Right renal pelvis (tissue), 4 donors: ENCODE measurements at regions not wholly inside any gene's neighbourhood (a gene's known extent, or its start where the extent isn't known, plus 50 kb on each side); places are given as distances from the start of the nearest gene placed in this dataset.

Experiments used
- DNase-seq, 4 donors: peaks; one replicate each; pipeline ENCODE4 v3.0.0-alpha.2; 2013; ENCODE audit warnings: low read depth in 4 of 4, low spot score in 3 of 4, missing footprints in 1 of 4

DNA sequence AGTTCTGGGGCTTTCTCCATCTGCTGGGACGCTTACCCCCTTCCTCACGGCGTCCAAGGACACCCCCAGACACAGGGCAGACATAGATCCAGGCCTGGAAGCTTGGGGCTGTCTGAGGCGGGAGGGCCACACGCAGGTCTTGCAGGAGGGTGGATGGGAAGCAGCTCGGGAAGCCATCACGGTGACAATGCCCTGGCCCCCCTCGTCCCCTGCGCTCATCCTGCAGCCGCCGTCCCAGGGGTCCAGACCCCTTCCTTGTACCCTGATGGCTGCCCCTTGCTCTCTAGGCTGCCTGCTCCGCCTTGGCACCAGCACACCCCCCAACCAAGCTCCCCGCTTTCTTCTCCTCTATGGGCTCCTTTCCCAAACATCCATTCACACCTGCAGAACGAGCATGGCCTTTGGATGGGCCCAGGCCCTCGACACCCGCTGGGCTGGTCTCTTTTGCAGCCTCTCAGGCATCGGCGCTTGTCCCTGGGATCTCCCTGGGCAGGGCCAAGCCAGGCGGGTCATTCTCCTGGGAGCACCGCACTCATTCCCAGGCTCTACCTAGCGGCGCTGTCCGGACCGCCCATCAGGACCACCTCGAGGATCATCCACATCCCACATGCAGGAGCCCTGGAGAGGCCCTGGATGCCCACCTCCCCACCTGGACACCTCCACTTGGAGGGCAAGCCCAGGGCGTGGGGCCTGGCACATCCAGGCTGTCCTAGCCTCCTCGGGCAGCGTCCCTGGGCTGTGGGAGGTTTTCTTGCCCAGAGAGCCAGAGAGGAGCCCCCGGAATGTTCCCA, 274.9 kb downstream of the NDUFA10 start:
- no peak for DNase-seq

DNA sequence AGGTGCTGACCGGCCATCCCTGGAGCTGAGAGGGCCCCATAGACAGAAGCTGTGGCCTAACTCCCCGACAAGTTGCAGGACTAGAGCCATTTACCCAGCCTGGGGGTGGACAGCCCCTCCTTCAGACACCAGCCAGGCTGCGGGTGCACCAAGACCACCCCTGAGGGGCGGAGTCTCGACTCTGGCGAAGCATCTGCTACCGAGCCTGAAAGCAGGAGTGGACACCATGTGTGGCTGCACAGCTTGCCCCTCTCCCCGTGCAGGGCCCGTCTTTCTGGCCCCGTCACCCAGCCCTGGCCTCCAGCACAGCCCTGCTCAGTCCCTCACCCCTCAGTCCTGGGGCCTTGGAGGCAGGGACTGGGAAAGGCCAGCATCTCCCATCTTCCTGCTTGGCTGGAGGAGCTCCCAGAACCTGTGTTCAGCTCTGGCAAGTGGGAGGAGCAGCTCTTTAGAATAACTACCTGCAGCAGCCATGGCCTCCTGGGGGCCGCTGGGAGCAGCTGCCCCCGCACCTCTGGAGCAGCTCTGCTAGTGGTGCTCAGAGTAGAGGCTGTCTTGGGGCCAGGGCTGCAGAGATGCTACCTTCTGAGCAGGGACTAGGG, 275.8 kb downstream of the NDUFA10 start:
- DNase-seq: no peak

DNA sequence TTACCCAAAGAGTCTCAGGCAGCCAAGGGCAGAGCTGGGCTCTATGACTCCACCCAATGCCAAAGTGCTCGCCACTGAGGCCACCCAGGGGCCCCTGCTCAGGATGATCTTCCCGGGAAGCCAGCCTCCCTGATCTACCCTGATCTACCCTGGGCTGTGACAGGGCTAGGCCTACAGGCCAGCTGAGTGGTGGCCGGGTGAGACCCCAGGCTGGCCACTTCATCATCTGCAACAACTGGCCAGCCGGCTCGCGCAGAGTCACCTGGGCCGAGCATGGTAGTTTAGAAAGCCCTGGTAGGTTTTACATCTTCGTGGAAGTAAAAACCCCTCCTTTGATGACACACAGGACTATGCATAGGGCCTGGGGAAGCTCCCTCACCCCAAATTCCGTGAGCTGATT, 276.3 kb downstream of the NDUFA10 start:
- no peak for DNase-seq

DNA sequence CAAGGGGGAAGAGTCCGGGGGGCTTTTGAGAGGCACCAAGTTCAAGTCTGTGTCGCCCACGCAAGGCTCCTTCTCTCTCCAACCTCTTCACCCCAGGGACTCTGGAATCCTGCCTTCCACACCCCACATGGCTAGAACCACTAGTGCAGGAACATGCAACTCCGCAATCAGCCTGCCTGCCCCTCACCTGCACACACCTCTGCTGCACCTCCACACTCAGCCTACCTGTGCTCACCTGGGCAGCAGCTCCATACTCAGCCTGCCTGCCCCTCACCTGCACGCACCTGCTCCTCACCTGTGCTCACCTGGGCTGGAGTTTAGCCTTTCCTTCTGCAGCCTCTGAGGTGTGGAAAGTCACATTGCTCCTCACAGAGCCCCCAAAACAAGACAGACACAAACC, 277.4 kb downstream of the NDUFA10 start:
- no peak for DNase-seq

DNA sequence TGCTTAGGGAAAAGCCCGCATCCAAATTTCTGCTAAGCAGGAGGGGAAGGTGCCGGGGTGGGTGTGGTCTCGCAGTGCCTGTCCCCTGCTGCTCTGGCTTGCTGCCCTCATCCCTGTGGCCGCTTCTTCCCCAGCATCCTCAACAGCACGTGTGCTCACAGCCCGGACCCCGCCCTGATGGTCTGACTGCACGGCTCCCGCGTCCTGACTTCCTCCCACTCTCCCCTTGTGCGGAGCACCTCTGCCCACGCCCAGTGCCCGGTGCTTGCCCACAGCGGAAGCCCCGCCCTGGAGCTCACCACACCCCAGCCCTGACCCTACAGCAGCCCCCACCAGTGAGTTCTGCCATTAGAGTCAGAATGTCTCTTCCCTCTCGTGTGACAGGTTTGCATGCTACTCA, 277.9 kb downstream of the NDUFA10 start:
- no peak for DNase-seq

DNA sequence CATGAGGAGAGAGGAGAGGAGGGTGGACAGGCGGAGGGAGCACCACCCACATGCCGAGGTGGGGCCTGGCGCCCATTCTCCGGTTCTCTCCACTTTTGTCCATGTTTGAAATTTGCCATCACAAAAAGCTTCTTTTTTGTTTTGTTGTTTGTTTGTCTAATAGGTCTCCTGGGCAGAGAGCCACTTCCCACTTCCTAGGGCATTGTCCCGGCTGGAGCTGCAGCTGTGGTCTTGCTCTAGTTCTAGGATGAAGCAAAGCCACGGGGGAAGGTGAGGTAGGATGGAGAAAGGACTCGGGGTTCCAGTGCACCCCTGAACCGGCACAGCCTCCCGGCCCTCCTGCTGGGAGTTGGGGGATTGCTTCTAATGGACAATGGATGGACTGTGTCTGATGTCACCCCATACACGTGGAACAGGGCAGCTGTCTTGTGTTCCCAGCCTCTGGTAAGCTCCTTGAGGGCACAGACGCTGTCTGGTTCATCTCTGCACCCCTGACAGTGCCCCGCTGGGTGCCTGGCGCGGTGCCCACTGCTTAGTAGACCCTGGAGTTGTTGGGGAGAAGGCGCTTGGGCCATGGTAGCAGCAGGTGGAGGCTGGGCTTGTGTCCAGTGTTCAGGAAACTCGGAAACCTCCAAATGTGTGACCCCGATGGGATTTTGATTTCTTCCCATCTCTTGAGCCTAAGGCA, 278.4 kb downstream of the NDUFA10 start:
- no peak for DNase-seq

DNA sequence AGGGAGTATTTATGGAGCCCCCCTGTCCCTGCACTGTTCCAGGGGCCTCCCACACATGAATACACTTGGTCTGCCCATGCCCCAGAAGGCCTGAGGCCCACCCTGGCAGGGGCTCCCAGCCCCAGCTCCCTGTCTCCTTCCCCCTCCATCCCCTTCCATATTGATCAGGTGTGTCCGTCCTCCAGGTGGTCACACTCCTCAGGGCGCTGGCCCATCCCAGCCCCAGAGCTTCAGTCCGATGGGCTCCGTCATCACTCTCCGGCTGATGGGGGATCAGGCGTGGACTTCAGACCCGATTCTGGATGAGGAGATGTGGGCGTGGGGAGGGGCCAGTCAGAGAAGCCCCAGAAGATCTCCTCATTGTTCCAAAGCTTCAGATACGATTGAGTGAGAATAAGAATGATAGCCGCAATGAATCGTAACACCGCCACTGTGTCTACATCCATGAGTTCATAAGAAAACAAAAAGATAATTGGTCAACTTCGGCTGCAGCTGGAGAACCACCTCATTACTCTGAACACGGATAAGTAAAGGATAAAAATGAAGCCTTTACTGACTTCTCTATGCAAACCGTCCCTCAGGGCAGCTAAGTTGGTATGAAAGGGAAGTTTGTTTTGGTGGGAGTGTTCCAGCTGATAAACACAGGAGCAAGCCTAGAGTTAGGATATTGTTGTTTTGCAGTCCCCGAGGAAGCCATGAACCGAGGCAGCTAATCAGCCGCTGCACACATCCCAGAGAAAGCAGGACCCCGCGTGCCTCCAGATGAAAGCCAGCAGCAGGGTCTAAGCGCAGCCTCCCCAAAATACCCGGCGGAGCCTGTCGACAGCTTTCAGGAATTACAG, 279.5 kb downstream of the NDUFA10 start:
- no peak for DNase-seq

DNA sequence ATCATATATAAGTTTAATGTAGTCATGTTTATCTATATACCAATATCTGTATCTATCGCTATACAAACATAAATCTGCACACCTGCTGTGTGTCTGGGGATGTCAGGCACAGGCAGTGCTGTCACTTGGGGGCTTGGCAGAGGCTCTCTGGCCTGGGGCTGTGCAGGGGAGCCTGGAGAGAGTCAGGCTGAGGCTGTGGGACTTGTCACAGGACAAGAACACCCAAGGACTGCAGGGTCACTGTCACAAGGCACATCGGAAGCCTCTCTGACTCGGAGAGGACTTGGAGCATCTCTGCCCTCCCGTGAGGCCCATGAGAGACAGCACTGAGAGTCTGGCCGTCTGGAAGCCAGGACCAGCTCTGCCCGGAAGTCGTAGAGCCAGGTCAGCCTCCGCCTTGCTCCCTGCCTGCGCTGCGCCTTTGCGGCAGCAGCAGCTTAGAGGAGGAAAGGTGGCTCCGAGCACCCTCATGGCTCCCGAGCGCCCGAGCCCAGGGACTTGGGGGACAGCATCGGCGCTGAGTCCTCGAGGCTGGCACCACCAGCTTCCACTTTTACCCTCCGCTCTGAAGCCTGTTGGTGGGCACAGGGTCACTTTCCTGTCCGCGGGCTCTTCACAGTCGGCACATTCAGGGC, 280.3 kb downstream of the NDUFA10 start:
- no peak for DNase-seq

DNA sequence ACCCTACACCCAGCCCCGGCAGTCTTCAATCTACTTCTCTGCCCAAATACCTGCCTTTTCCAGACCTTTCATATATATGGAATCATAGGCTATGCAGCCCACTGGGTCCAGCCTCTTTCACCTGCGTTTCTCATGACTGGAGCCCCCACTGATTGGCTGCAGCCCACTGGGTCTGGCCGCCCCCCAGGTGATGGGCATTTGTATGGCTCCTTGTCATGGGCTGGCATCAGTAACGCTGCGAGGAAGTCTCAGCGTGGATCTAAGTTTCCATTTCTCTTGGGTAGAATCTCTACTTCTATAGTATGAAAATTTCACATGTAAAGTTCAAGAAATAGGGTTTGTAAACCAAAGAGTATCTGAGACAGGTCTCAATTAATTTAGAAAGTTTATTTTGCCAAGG, 281.9 kb downstream of the NDUFA10 start:
- no peak for DNase-seq

DNA sequence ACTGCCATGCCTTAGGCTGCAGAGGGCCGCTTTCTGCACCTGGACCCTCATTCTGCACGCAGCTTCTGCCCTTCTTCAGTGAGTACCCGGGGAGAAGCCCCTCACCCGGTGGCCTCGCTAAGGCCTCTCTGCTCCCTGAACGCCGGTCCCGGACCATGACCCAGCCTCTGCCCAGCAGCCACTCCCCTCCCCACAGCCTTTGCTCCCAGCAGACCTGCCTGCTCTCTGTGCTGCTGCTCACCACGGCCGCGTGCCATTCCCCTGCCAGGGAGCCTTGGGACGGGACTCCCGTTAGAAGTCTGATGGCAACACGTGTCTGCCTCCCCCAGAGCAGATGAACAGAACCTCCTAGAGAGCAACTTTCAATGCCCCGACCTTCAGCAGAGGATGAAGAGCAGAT, 282.8 kb downstream of the NDUFA10 start:
- no peak for DNase-seq

DNA sequence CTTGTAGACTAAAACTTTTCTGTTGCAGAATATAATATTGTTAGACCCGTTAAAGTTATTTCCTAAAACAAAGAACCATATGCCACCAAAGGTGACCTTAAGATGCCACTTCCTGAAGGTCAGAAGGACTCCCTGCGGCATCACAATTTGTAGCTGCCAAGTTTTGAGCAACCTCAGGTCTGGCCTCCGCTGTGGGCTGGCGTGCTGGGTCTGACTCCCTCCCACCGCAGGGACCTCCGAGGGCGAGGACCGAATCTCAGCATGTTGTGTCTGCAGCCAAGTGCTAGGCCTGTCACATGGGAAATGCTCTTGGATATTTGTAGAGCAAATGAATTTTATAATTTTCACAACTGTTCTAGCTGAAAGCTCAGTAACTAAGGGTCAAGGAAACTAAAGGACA, 285.9 kb downstream of the NDUFA10 start:
- DNase-seq: no peak

DNA sequence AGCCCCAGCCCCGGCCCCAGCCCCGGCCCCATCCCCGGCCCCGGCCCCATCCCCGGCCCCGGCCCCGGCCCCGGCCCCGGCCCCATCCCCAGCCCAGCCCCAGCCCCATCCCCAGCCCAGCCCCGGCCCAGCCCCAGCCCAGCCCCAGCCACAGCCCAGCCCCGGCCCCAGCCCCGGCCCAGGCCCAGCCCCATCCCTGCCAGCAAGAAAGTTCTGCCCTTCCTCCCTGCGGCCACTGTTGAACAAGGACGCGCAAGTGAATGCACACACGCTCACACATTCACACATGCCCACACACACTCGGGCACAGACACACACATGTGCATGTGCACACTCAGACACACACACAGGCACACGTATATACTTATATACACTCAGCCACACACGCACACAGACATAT, 287.0 kb downstream of the NDUFA10 start:
- DNase-seq: no peak

DNA sequence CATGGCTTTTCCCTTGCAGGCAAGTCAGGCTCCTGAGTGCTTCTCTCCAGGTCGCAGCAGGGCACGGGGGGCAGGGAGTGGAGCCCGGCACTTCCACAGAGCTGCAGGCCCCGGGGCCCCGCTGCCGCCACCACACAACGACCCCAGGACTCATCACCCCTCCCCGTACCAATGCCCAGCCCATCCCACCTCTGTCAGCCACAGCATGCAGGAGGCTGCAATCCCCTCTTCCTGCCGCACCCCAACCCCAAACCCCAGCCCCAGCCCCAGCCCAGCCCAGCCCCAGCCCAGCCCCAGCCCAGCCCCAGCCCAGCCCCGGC, 288.0 kb downstream of the NDUFA10 start:
- DNase-seq: no peak

DNA sequence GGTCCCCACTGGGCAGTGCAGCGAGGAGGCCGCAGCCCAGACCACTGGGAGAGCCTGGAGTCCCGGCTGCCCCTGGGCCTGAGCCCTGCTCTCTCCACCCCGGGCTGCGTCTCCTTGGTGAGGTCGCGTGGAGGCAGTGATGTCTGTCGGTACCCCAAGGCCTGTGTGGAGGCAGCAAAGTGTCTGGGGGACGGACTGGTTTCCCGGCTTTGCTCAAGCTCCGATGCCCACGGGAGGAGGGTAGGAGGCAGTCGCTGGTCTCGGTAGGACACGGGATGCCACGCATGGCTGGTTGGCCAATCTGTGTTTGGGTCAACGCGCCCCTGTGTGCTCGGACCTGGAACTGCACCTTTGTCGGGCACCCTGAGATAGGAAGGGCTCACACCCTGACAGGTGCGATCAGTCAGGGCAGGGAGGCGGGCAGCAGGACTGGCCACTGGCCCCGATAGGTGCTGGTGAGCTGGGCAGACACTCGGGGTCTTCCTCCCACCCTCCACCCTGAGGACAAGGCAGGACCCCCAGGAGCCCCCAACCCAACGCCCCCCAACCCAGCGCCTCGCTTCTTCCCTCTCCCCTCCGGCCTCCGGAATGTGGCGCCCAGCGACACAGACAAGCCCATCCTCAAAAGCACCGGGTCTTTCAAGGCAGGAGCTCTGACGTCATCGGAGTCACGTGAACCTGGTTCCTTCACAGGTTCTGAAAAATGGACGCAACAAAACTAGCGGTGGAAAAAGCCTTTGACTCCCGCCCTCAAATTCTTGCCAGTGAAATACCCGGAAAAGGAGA, 288.6 kb downstream of the NDUFA10 start:
- no peak for DNase-seq

DNA sequence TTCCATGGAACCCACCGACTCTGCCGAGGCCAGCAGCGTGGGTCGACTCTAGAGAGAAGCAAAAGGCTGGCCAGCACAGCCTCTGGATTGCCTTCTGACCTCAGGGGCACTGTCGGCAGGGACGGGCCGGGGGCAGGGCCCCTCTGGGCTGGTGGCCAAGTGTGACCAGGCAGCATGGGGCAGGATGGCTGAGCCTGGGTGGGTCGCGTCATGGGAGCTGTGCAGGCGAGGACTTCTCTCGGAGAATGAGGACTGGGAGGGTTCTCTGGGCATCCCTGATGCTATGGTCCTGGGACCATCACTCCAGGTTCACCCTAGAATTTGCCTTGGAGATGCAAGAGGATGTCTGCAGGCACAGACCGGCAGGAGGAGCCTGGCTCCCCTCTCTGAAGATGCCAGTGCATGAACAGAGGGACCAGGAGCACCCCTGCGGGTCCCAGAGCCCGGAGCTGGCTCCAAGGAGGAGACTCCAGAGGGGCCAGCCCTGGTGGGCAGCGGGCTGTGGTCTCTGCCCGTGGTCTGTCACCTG, 289.2 kb downstream of the NDUFA10 start:
- DNase-seq: no peak

DNA sequence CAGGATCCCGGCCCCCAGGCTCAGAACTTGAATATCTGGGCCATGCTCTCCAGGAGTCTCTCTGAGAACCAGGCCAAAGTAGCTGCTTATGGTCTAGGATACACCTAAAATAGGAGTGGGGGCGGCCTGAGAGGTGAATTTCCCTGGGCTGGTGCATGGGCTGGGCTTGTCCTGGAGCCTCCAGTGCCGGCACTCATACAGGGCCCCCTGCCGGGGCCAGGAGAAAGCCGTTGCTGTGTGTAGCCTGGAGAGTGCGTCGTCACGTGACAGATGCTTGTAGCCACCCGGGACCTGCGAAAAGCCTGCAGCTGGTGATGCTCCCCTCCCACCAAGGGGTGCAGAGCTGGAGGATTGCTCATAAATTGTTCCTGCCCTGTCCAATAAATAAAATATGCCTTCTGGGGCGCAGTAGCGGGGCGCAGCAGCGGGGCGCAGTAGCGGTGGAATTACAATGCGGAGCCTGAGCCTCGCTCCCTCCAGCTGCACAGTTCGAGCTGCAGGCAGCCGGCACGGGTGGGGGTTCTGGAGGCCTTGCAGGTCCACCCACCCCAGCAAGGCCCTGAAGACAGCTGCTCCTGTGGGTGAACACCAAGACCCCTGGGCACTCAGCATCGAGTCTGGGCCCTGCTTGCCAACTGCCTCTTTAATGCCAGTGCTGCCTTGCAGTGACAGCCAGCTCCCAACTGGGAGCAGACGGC, 289.9 kb downstream of the NDUFA10 start:
- DNase-seq: no peak

DNA sequence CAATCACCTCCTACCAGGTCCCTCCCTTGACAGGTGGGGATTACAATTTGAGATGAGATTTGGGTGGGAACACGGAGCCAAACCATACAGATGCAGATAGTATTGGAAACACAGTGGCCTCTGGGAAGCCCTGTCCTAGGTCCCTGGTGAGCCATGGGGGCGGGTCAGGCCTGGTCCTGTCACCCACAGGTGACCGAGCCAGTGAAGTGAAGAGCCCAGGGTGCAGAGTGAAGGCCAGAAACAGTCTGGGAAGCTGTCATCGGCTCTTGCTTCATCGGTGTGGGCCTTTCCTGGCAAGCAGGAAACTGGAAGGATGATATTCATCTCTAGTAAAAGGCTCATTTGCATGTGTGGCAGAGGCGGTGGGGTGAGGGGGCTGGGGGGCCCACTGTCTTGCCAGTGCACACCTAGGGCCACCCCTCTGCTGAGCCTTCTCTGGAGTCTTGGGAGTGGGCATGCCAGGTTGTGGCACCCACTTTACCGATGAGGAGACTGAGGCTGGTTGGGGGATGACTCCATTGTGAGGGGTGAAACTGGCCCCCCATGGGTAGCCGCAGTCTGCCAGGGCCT, 290.6 kb downstream of the NDUFA10 start:
- DNase-seq: no peak

DNA sequence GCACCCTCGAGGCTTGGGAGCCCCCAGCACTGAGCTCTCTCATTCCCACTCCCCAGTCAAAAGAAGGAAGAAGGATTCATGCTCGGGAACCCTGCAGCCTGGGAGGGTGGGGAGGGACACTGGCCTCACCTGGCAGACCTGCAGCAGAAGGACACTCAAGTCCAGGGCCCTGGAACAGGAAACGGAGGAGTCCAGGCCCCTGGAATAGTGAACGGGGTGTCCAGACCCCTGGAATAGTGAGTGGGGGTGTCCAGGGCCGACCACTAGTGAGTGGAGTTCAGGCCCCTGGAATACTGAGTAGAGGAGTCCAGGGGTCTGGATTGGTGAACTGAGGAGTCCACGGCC, 292.5 kb downstream of the NDUFA10 start:
- DNase-seq: no peak
